KMS-11 (cell line): ENCODE measurements at regions not wholly inside any gene's neighbourhood (a gene's known extent, or its start where the extent isn't known, plus 50 kb on each side); places are given as distances from the start of the nearest gene placed in this dataset.

Experiments
- H2AFZ ChIP-seq: fragments of 200-600 bp; sonication (generic); 2 replicates; pipeline ENCODE4 v1.6.1; 2016; ENCODE audit warnings: antibody characterized with exemption, mixed run types, low read depth
- H3K27ac ChIP-seq: fragments of 200-600 bp; sonication (generic); 2 replicates; pipeline ENCODE4 v1.6.1; 2016; ENCODE audit warnings: mild to moderate bottlenecking, mixed run types
- H3K27me3 ChIP-seq: fragments of 200-600 bp; sonication (generic); 2 replicates; pipeline ENCODE4 v1.6.1; 2017; ENCODE audit warnings: mild to moderate bottlenecking, low read depth, mixed run types, moderate library complexity; ENCODE audit not compliant: insufficient read depth
- H3K36me3 ChIP-seq: fragments of 200-600 bp; sonication (generic); 2 replicates; pipeline ENCODE4 v1.6.1; 2017; ENCODE audit warnings: mild to moderate bottlenecking, mixed run types; ENCODE audit not compliant: insufficient read depth
- H3K4me1 ChIP-seq: fragments of 200-600 bp; sonication (generic); 2 replicates; pipeline ENCODE4 v1.6.1; 2016; ENCODE audit warnings: mild to moderate bottlenecking, low read depth, mixed run types; ENCODE audit not compliant: poor library complexity, severe bottlenecking
- H3K4me2 ChIP-seq: fragments of 200-600 bp; sonication (generic); 2 replicates; pipeline ENCODE4 v1.7.0; 2016; ENCODE audit warnings: mild to moderate bottlenecking, mixed run types
- H3K4me3 ChIP-seq: fragments of 200-600 bp; sonication (generic); IDR thresholded peaks from 2 replicates; pipeline ENCODE4 v1.6.1; 2017; ENCODE audit warnings: low read depth, low read length, mixed read lengths; ENCODE audit not compliant: insufficient read depth
- H3K79me2 ChIP-seq: fragments of 200-600 bp; sonication (generic); 2 replicates; pipeline ENCODE4 v1.6.1; 2016; ENCODE audit warnings: low read depth, mixed run types; ENCODE audit not compliant: insufficient read depth
- H3K9ac ChIP-seq: fragments of 200-600 bp; sonication (generic); 2 replicates; pipeline ENCODE4 v1.6.1; 2016; ENCODE audit warnings: mild to moderate bottlenecking, mixed run types
- H4K20me1 ChIP-seq: fragments of 200-600 bp; sonication (generic); 2 replicates; pipeline ENCODE4 v1.6.1; 2016; ENCODE audit warnings: mild to moderate bottlenecking, mixed run types; ENCODE audit not compliant: insufficient read depth
- CTCF ChIP-seq: fragments of 200-600 bp; sonication (generic); conservative IDR thresholded peaks from 2 replicates; pipeline ENCODE4 v1.6.1; 2017; ENCODE audit warnings: low read depth, mild to moderate bottlenecking, antibody characterized with exemption, low read length, moderate library complexity, mixed read lengths

- no peak overlapping the region for H3K4me2 ChIP-seq
- no peak overlapping the region for H2AFZ ChIP-seq
- no peak overlapping the region for H3K4me3 ChIP-seq
- H3K36me3 ChIP-seq: no peaks in the 10 kb centered on the region
- H3K27me3 ChIP-seq: no peaks in the 10 kb centered on the region
- no peaks in the 10 kb centered on the region for H3K4me1 ChIP-seq
- TF ChIP-seq CTCF: no peak
- no peak overlapping the region for H3K9ac ChIP-seq
- no peak overlapping the region for H3K27ac ChIP-seq
- no peaks in the 10 kb centered on the region for H3K79me2 ChIP-seq
- no peaks in the 10 kb centered on the region for H4K20me1 ChIP-seq
These were observed 1607.0 kb downstream of the RPA4 start for GRCh38 chrX:98490670-98491069.

DNA sequence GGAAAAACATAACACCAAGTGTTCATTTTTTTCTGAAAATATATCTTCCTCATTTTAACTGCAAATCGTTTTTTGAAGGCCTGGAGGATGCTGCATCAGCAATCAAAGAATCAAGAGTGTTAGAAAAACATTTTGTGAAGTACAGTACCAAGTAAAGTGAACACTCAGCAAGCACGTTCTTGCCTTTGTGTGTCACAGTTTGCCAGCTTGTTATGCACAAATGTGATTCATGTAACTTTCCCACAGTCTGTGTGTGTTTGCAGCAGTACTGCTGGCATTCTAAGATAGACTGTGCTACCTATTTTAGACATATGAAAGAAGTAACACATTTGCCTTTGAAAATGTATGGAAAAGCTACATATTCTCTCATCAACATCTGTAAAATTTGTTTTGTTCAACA, 1617.7 kb downstream of the RPA4 start:
- TF ChIP-seq CTCF: no peak
- no peak overlapping the region for H3K27ac ChIP-seq
- no peaks in the 10 kb centered on the region for H3K4me1 ChIP-seq
- H3K36me3 ChIP-seq: no peaks in the 10 kb centered on the region
- no peak overlapping the region for H3K4me3 ChIP-seq
- H4K20me1 ChIP-seq: no peaks in the 10 kb centered on the region
- H2AFZ ChIP-seq: no peak overlapping the region
- H3K9ac ChIP-seq: no peak overlapping the region
- no peaks in the 10 kb centered on the region for H3K79me2 ChIP-seq
- no peaks in the 10 kb centered on the region for H3K27me3 ChIP-seq
- no peak overlapping the region for H3K4me2 ChIP-seq

DNA sequence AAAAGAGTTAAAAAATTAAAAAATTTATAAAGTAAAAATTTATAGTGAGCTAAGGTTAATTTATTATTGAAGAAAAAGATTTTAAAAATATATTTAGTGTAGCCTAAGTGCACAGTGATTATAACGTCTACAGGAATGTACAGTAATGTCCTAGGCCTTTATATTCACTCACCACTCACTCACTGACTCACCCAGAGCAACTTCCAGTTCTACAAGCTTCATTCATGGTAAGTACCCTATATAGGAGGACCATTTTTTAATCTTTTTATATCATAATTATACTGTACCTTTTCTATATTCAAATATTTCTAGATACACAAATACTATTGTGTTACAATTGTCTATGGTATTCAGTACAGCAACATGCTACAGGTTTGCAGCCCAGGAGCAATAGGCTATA, 1623.2 kb downstream of the RPA4 start:
- no peak overlapping the region for H3K27ac ChIP-seq
- no peak for TF ChIP-seq CTCF
- H4K20me1 ChIP-seq: no peaks in the 10 kb centered on the region
- no peak overlapping the region for H3K4me3 ChIP-seq
- no peaks in the 10 kb centered on the region for H3K79me2 ChIP-seq
- H3K9ac ChIP-seq: no peak overlapping the region
- H3K4me1 ChIP-seq: no peaks in the 10 kb centered on the region
- H2AFZ ChIP-seq: no peak overlapping the region
- H3K4me2 ChIP-seq: no peak overlapping the region
- H3K36me3 ChIP-seq: no peaks in the 10 kb centered on the region
- no peaks in the 10 kb centered on the region for H3K27me3 ChIP-seq

GRCh38 chrX:98514032-98514431, 1630.3 kb downstream of the RPA4 start:
- H3K27me3 ChIP-seq: no peaks in the 10 kb centered on the region
- H2AFZ ChIP-seq: no peak overlapping the region
- no peak for TF ChIP-seq CTCF
- H3K79me2 ChIP-seq: no peaks in the 10 kb centered on the region
- H3K4me3 ChIP-seq: no peak overlapping the region
- no peaks in the 10 kb centered on the region for H4K20me1 ChIP-seq
- H3K36me3 ChIP-seq: no peaks in the 10 kb centered on the region
- H3K27ac ChIP-seq: no peak overlapping the region
- H3K9ac ChIP-seq: no peak overlapping the region
- no peak overlapping the region for H3K4me2 ChIP-seq
- no peaks in the 10 kb centered on the region for H3K4me1 ChIP-seq

DNA sequence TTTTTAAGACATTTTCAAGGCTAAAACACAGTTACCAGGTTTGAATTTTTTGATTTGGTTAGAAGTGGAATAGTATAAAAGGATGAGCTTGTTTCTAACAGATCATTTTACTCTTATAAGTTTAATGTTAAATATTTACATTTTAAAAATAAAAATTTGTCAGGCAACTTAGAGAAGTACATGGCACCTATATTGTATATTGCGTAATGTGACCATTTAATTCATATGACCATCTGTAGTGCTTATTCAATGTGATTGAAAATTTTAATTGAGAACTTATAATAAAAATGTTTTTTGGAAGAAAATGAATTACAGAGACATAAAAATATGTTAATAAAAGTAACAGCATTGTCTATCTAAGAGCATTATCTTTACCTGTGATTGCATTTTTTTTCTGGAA, 1632.4 kb downstream of the RPA4 start:
- Histone ChIP-seq H3K9ac (no peak overlapping the region), H3K4me3 (no peak overlapping the region), H3K4me1 (no peaks in the 10 kb centered on the region), H3K79me2 (no peaks in the 10 kb centered on the region), H4K20me1 (no peaks in the 10 kb centered on the region), H3K27me3 (no peaks in the 10 kb centered on the region), H2AFZ (no peak overlapping the region), H3K27ac (no peak overlapping the region), H3K4me2 (no peak overlapping the region), H3K36me3 (no peaks in the 10 kb centered on the region)
- no peak for TF ChIP-seq CTCF
